HG03039 (cell line): ENCODE measurements at regions not wholly inside any gene's neighbourhood (a gene's known extent, or its start where the extent isn't known, plus 50 kb on each side); places are given as distances from the start of the nearest gene placed in this dataset.
"Not testable (repeated sequence)": the region's sequence is repeated elsewhere in the genome, so short reads cannot be mapped to it uniquely, and the experiment has no call there.

Experiments
- ATAC-seq: cut with Tn5 transposase; IDR thresholded peaks from one replicate; pipeline ENCODE4 v1.9.1; 2021; ENCODE audit warnings: mild to moderate bottlenecking, moderate library complexity; ENCODE audit not compliant: unreplicated experiment

DNA sequence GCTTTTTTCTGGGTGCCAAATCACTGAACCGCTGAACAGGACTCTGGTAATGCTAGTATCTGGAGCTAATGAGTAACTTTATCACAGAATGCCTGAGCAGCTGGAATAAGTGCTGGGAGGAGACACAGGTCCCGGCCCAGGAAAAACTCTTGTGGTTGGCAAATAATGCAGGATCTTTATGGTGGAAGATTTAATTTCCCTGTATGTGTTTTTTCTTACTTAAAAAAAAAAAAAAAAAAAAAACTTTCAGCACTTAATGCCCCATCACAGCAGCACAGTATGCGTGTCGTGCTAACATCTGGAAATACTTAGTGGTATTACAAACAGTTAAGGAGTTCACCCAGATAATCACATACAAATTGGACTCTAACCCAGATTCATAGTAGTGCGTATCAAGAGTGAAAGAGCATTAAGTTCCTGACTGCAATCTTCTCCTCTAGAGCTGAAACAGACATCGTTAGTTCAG lies 220.7 kb downstream of the TOMM20 start:
- no peak for ATAC-seq

- no peak for ATAC-seq
Observed at GRCh38 chr1:234907208-234907939, 221.3 kb downstream of the TOMM20 start.

DNA sequence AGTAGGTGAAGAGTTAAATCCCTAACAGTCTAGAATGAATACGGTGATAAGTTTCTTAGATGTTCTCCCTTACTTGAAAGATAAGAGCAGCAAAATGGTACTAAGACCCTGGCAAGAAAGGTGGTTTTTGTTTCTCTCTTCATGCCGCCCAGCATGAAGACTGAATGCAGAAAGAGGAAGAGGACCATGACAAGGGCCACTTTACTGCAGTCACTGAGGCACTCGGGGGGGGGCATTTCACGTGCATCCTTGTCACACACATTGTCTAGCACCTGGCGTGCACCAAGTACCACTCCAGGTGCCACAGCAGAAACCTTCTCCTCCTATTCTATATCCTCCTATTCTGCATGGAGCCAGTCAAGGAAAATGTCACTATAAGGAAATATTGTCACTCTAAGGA lies 222.0 kb downstream of the TOMM20 start:
- no peak for ATAC-seq

DNA sequence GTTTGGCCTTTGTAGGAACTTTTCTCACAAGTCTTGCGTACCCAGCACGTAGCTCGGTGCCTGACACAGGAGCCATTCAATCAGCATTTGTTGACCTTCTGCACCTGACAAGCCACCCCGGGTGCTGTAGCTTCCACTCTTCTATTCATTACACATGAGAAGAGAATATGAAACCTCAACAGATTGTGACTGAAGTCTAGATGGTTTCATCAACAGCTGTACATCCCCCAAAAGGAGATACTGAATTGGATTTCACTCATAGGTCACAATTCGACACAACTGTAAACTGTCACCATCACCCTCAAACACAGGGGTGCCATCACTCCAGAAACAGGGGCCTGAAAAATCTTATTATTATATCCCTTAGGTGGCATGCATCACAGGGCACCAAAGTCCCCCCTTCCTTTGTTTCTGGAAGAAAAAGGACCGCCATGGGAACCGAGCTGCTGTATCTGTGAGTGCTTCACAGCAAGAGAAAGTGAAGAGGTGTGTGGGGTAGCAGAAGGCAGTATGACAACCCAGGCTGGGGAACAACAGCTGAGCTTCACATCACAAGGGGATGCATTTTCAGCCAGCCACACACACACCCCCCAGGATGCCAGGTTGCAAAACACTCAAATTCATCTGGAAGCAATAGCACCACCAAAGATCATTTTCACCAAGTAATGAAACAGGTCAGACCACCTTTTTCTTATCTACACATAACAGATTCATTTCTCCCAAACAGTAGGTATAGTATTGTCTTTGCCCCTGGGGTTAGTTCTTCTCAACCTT lies 225.7 kb downstream of the TOMM20 start:
- no peak for ATAC-seq

GRCh38 chr1:234901491-234902049 lies 227.1 kb downstream of the TOMM20 start:
- no peak for ATAC-seq

GRCh38 chr1:234900595-234900994 lies 228.0 kb downstream of the TOMM20 start:
- ATAC-seq = no peak

DNA sequence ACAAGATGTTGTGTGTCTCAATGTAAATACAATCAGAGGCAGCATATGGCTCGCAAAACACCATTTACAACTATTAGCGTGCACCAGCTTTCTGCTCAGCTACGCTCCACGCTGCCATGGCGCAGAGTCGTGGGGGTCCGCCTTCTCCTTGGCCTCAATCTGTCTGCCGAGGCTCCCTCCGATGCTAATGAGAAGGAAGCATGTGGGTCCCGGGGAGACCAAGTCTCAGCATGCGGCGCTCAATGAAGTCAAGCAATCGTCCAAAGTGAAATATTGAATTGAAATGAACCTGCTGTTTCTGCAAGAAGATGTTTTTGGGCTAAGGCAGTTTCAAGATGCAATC lies 228.9 kb downstream of the TOMM20 start:
- no peak for ATAC-seq

- no peak for ATAC-seq
Observed at GRCh38 chr1:234899041-234899729, 229.5 kb downstream of the TOMM20 start.

GRCh38 chr1:234898455-234899033 lies 230.1 kb downstream of the TOMM20 start:
- ATAC-seq = no peak

GRCh38 chr1:234897754-234898454 lies 230.7 kb downstream of the TOMM20 start:
- no peak for ATAC-seq

DNA sequence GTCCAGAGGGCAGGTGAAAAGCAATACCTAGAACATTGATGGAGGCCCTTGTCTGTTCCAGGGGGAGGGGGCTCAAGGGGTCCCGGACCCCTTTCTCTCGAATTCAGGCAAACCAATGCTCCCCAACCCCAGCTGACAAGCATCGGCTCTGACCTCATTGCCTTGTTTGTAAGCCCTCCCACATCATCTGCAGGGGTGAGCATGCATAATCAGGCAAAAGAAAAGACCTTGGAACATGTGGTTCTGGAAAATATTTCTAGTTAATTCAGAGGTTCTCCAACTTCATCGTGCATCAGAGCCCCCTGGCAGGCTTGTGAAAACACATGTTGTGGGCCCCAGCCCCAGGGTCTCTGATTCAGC lies 231.3 kb downstream of the TOMM20 start:
- no peak for ATAC-seq

- no peak for ATAC-seq
Observed at GRCh38 chr1:234896477-234897389, 231.9 kb downstream of the TOMM20 start.

GRCh38 chr1:234893725-234894630 lies 234.7 kb downstream of the TOMM20 start:
- no peak for ATAC-seq

DNA sequence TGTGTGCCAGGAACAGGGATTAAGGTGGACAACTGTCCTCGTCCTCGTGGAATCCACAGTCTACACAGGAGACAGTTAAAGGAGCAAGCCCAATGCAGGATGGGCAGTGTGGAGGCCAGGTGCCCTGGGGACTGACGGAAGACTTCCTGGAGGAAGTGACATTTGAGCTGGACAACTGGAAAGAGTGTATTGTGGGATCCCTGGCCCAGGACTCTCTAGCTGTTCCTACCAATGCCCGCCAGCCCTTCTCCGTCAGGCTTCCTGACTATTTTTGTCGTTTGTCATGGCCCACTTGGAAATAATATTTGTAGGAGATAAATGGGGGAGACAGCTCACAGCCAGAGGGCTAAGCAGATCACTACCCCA lies 235.3 kb downstream of the TOMM20 start:
- no peak for ATAC-seq

- ATAC-seq = no peak
Observed at GRCh38 chr1:234892642-234893041, 236.0 kb downstream of the TOMM20 start.

DNA sequence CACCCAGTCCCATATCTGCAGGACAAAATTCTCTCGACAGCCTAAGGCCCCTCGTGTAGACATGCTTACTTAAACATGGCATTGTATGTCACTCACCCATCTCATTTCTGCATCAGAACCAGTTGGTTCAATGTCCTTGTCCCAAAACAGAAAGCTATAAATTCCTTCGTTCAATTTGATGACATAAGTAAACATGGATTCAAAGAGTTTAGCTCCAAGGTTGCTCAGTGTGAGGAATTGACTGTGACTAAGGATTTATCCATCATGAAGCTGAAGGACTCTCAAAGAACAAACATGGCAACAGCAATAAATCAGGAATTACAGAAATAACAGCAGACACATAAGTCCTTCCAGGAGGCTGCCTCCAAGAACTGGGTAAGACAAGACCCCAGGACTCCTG lies 237.2 kb downstream of the TOMM20 start:
- no peak for ATAC-seq

DNA sequence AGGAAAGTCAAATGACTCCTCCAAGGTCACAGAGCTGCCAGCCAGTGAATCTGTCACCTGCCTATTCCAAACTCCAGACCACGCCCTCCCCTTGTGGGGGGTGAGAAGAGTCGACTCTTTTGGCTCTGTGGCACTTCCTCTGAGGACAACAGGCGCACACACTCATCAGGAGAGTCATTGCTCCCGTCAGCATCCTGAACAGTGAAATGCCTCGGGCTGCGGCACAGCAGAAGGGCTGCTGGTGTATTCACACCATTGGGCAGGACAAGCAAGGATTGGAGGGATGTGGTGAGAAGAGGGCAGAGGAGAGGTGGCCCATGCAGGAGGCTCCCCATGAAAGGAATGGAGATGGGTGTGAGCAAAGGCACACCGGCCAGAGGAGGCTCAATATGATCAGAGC lies 239.0 kb downstream of the TOMM20 start:
- ATAC-seq = no peak

DNA sequence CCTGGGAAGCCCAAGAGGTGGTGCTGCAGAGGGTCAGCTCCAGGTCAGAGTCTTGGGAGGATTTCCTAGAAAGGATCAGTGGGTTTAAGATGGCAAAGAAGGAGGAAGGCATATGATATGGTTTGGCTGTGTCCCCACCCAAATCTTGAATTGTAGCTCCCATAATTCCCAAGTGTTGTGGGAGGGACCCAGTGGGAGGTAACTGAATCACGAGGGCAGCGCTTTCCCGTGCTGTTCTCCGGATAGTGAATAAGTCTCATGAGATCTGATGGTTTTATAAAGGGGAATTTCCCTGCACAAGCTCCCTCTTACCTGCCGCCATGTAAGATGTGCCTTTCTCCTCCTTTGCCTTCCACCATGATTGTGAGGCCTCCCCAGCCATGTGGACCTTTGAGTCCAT lies 240.4 kb downstream of the TOMM20 start:
- not testable (repeated sequence) for ATAC-seq
